ENCODE measurements at regions not wholly inside any gene's neighbourhood (a gene's known extent, or its start where the extent isn't known, plus 50 kb on each side); places are given as distances from the start of the nearest gene placed in this dataset.

DNA sequence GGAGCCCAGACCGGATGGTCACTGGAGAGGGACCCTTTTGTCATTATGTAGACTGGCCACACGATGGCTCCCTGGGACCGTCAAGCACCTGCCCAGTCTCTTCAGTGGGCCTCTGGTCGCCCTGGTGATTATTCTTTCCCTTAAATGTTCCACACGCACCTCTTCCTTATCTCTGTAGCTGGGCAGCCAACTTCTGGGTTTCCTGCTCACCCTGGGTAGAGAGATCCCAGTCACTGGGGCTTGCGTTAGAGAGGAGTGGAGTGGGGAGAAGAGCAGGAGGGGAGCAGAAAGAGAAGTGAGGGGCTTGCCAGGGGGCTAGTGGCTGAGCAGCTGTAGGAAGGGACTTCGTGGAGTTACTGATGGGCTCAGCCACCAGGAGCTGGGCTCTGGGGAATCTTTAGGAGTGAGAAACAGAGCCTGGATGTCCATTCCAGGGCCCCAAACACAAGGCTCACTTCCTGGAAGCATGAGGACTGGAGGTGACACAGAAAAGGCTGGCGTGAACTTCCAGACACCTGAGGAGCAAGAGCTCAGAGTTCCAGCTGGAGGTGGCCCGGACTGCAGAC lies 150.1 kb downstream of the DHX35 start:
- Histone ChIP-seq H3K36me3 (ENCODE audit: insufficient read depth, low read length) (no peaks in the 10 kb centered on the region), H3K79me2 (ENCODE audit: insufficient read depth, low read length) (no peaks in the 10 kb centered on the region), H3K4me3 (ENCODE audit: low read depth, low read length, poor library complexity, severe bottlenecking) (no peak overlapping the region), H3F3A (ENCODE audit: insufficient read depth, low read length) (no peaks in the 10 kb centered on the region), H3K4me2 (ENCODE audit: low read length) (no peak overlapping the region), H3K9me2 (ENCODE audit: low read depth, low read length) (no peaks in the 10 kb centered on the region), H4K20me1 (ENCODE audit: insufficient read depth, low read length) (no peaks in the 10 kb centered on the region), H3K9me3 (ENCODE audit: low read length) (no peaks in the 10 kb centered on the region), H3K27ac (ENCODE audit: low read depth, low read length, poor library complexity, severe bottlenecking) (no peak overlapping the region), H3K9ac (ENCODE audit: low read length) (no peak overlapping the region), H2AFZ (ENCODE audit: low read length) (no peak overlapping the region), H3K27me3 (ENCODE audit: insufficient read depth, low read length) (no peaks in the 10 kb centered on the region; the same call in 1 of the 2 replicates), H3K4me1 (ENCODE audit: insufficient read depth, low read length, severe bottlenecking) (no peaks in the 10 kb centered on the region)
- no peak for TF ChIP-seq EZH2 (IDR thresholded peaks at IDR 0.05; ENCODE audit: borderline replicate concordance, low read length)
- TF ChIP-seq, protein P1, sequence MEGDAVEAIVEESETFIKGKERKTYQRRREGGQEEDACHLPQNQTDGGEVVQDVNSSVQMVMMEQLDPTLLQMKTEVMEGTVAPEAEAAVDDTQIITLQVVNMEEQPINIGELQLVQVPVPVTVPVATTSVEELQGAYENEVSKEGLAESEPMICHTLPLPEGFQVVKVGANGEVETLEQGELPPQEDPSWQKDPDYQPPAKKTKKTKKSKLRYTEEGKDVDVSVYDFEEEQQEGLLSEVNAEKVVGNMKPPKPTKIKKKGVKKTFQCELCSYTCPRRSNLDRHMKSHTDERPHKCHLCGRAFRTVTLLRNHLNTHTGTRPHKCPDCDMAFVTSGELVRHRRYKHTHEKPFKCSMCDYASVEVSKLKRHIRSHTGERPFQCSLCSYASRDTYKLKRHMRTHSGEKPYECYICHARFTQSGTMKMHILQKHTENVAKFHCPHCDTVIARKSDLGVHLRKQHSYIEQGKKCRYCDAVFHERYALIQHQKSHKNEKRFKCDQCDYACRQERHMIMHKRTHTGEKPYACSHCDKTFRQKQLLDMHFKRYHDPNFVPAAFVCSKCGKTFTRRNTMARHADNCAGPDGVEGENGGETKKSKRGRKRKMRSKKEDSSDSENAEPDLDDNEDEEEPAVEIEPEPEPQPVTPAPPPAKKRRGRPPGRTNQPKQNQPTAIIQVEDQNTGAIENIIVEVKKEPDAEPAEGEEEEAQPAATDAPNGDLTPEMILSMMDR (IDR thresholded peaks at IDR 0.05; ENCODE audit: low read length): peak; percentile 58; the same call in 1 of the 2 replicates

DNA sequence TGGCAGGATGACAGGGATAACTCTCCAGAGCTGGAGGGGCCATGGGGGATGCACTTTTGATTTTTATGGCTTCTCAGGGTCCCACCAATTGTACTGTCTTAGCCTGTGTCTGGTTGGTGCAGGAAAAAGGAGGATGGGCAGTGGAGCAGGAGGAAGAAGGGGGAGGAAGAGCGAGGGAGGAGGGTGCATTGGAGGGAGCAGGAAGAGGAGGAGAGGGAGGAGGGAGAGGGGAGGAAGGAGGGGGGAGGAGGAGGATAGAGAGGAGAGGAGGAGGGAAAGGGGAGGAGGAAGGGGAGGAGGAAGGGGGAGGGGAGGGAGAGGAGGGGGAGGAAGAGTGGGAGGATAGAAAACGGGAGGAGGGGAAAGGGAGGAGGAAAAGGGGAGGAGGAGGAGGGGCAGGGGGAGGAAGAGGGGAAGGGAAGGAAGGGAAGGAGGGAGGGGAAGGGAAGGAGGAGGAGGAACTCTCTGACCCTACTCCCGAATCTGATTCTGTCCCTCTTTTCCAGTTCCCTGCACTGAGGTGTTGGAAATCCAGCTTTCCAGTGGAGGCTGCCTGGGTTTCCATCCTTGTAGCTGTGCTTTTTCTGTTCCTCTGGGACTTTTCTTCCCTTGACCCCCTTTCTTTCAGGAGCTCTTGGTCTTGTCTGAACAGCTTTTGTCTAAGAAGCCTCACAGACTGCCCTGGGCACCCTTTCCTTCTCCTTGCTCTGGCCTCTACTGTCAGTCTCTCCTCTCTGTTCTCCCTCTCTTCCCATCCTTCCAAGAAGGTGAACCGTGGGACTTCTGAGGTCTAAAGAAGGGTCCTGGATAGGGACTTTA lies 149.4 kb downstream of the DHX35 start:
- Histone ChIP-seq H3K27ac (ENCODE audit: low read depth, low read length, poor library complexity, severe bottlenecking) (no peak overlapping the region), H3K4me1 (ENCODE audit: insufficient read depth, low read length, severe bottlenecking) (no peaks in the 10 kb centered on the region)
- TF ChIP-seq, protein P1 (IDR thresholded peaks at IDR 0.05; ENCODE audit: low read length): no peak
- TF ChIP-seq EZH2 (IDR thresholded peaks at IDR 0.05; ENCODE audit: borderline replicate concordance, low read length): no peak

DNA sequence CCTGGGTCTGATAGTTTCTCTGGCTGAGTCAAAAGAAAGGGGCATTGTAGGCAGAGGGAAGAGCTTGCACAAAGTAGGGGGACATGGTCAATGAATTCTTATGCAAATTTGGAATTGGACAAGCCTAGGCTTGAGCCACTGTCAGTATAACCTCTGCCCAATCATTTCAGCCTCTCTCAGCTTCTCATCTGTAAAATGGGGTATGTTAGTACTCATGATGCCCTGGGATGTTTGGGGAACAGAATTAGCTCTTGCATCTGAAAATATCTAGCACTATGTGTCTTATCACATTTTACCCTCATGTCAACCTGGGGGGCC lies 148.6 kb downstream of the DHX35 start:
- no peaks in the 10 kb centered on the region; the same call in 1 of the 2 replicates for H3K27me3 ChIP-seq (ENCODE audit: insufficient read depth, low read length)
- H2AFZ ChIP-seq (ENCODE audit: low read length): no peak overlapping the region
- no peak overlapping the region for H3K9ac ChIP-seq (ENCODE audit: low read length)
- H3K4me1 ChIP-seq (ENCODE audit: insufficient read depth, low read length, severe bottlenecking): no peaks in the 10 kb centered on the region
- H3K9me3 ChIP-seq (ENCODE audit: low read length): no peaks in the 10 kb centered on the region
- H3K79me2 ChIP-seq (ENCODE audit: insufficient read depth, low read length): no peaks in the 10 kb centered on the region
- no peak overlapping the region for H3K4me2 ChIP-seq (ENCODE audit: low read length)
- H3K4me3 ChIP-seq (ENCODE audit: low read depth, low read length, poor library complexity, severe bottlenecking): no peak overlapping the region
- H3K36me3 ChIP-seq (ENCODE audit: insufficient read depth, low read length): no peaks in the 10 kb centered on the region
- H3F3A ChIP-seq (ENCODE audit: insufficient read depth, low read length): no peaks in the 10 kb centered on the region
- TF ChIP-seq, protein P1 (IDR thresholded peaks at IDR 0.05; ENCODE audit: low read length): no peak
- no peak for TF ChIP-seq EZH2 (IDR thresholded peaks at IDR 0.05; ENCODE audit: borderline replicate concordance, low read length)
- no peaks in the 10 kb centered on the region for H3K9me2 ChIP-seq (ENCODE audit: low read depth, low read length)
- no peaks in the 10 kb centered on the region for H4K20me1 ChIP-seq (ENCODE audit: insufficient read depth, low read length)
- no peak overlapping the region for H3K27ac ChIP-seq (ENCODE audit: low read depth, low read length, poor library complexity, severe bottlenecking)

More for the DNA sequence above, 149.4 kb downstream of the DHX35 start:
- no peaks in the 10 kb centered on the region for H3F3A ChIP-seq (ENCODE audit: insufficient read depth, low read length)
- no peaks in the 10 kb centered on the region for H3K9me3 ChIP-seq (ENCODE audit: low read length)
- H4K20me1 ChIP-seq (ENCODE audit: insufficient read depth, low read length): no peaks in the 10 kb centered on the region
- H2AFZ ChIP-seq (ENCODE audit: low read length): no peak overlapping the region
- no peaks in the 10 kb centered on the region for H3K36me3 ChIP-seq (ENCODE audit: insufficient read depth, low read length)
- no peak overlapping the region for H3K9ac ChIP-seq (ENCODE audit: low read length)
- no peaks in the 10 kb centered on the region; the same call in 1 of the 2 replicates for H3K27me3 ChIP-seq (ENCODE audit: insufficient read depth, low read length)
- H3K4me2 ChIP-seq (ENCODE audit: low read length): no peak overlapping the region
- H3K9me2 ChIP-seq (ENCODE audit: low read depth, low read length): no peaks in the 10 kb centered on the region
- no peaks in the 10 kb centered on the region for H3K79me2 ChIP-seq (ENCODE audit: insufficient read depth, low read length)
- no peak overlapping the region for H3K4me3 ChIP-seq (ENCODE audit: low read depth, low read length, poor library complexity, severe bottlenecking)
